Peyer's patch (tissue), 4 donors: ENCODE measurements at regions not wholly inside any gene's neighbourhood (a gene's known extent, or its start where the extent isn't known, plus 50 kb on each side); places are given as distances from the start of the nearest gene placed in this dataset.
"Not testable (repeated sequence)": the region's sequence is repeated elsewhere in the genome, so short reads cannot be mapped to it uniquely, and the experiment has no call there.

Source experiments
- DNase-seq, 3 donors: peaks; one replicate each; pipeline ENCODE4 v3.0.0-alpha.2; 2017 to 2019
- H3K27ac ChIP-seq, 4 donors: fragments of 200-600 bp; sonication (generic); one replicate each; pipeline ENCODE4 v1.5.1; 2016 to 2019
- H3K27me3 ChIP-seq, 2 donors: fragments of 200-600 bp; sonication (generic); one replicate each; pipeline ENCODE4 v1.5.1; 2019
- H3K36me3 ChIP-seq, 3 donors: fragments of 200-600 bp; sonication (generic); one replicate each; pipeline ENCODE4 v1.5.1; 2016 to 2019
- H3K4me1 ChIP-seq, 4 donors: fragments of 200-600 bp; sonication (generic); one replicate each; pipeline ENCODE4 v1.5.1; 2016 to 2019
- H3K4me3 ChIP-seq, 4 donors: fragments of 200-600 bp; sonication (generic); 1 replicate in 3 of 4; 2 replicates in 1 of 4; pipeline ENCODE4 v1.5.1; 2016 to 2019; ENCODE audit warnings: mild to moderate bottlenecking in 1 of 4
- H3K9me3 ChIP-seq, 4 donors: fragments of 200-600 bp; sonication (generic); one replicate each; pipeline ENCODE4 v1.5.1; 2016 to 2019; ENCODE audit warnings: mild to moderate bottlenecking in 1 of 4
- CTCF ChIP-seq, 6 experiments: fragments of 450-650 bp in 4 of 6; fragments of 200-600 bp in 2 of 6; sonication (generic) in 1 of 6; IDR thresholded peaks; one replicate each; pipeline ENCODE4 v1.5.1; 2017 to 2019; ENCODE audit warnings: antibody characterized with exemption in 6 of 6, mild to moderate bottlenecking in 3 of 6, moderate library complexity in 1 of 6
- POLR2A ChIP-seq, 2 donors: fragments of 450-650 bp; IDR thresholded peaks; one replicate each; pipeline ENCODE4 v1.5.1; 2017; ENCODE audit warnings: antibody characterized with exemption in 2 of 2, mild to moderate bottlenecking in 2 of 2, moderate library complexity in 2 of 2

GRCh38 chr15:36050899-36051298 is 504.9 kb upstream of the DPH6 start:
- H3K27ac ChIP-seq = no peak overlapping the region
- H3K27me3 ChIP-seq = no peaks in the 10 kb centered on the region
- H3K4me3 ChIP-seq = no peak overlapping the region
- no peak for TF ChIP-seq CTCF (IDR thresholded peaks at IDR 0.05)
- TF ChIP-seq POLR2A (IDR thresholded peaks at IDR 0.05) = no peak
- H3K4me1 ChIP-seq = no peaks in the 10 kb centered on the region
- no peaks in the 10 kb centered on the region for H3K9me3 ChIP-seq
- no peaks in the 10 kb centered on the region for H3K36me3 ChIP-seq
- DNase-seq = no peak

GRCh38 chr15:36052641-36053040 is 506.7 kb upstream of the DPH6 start:
- H3K9me3 ChIP-seq, H3K27ac ChIP-seq, H3K4me1 ChIP-seq, DNase-seq, H3K27me3 ChIP-seq, H3K36me3 ChIP-seq, H3K4me3 ChIP-seq: not testable (repeated sequence)

- Histone ChIP-seq H3K9me3 (no peaks in the 10 kb centered on the region), H3K36me3 (no peaks in the 10 kb centered on the region), H3K4me3 (no peak overlapping the region), H3K4me1 (no peaks in the 10 kb centered on the region), H3K27ac (no peak overlapping the region), H3K27me3 (no peaks in the 10 kb centered on the region)
- TF ChIP-seq POLR2A (IDR thresholded peaks at IDR 0.05) = no peak
- no peak for TF ChIP-seq CTCF (IDR thresholded peaks at IDR 0.05)
- DNase-seq = no peak
These were observed 507.8 kb upstream of the DPH6 start for GRCh38 chr15:36053746-36054145.

- no peaks in the 10 kb centered on the region for H3K27me3 ChIP-seq
- no peaks in the 10 kb centered on the region for H3K9me3 ChIP-seq
- H3K27ac ChIP-seq = no peak overlapping the region
- TF ChIP-seq CTCF (IDR thresholded peaks at IDR 0.05) = no peak
- no peak for TF ChIP-seq POLR2A (IDR thresholded peaks at IDR 0.05)
- no peaks in the 10 kb centered on the region for H3K4me1 ChIP-seq
- no peak overlapping the region for H3K4me3 ChIP-seq
- H3K36me3 ChIP-seq = no peaks in the 10 kb centered on the region
- no peak for DNase-seq
These were observed 513.6 kb upstream of the DPH6 start for GRCh38 chr15:36059596-36059995.

- H3K4me1 ChIP-seq = no peaks in the 10 kb centered on the region
- H3K36me3 ChIP-seq = no peaks in the 10 kb centered on the region
- no peak overlapping the region for H3K4me3 ChIP-seq
- H3K27ac ChIP-seq = no peak overlapping the region
- no peak for DNase-seq
- TF ChIP-seq POLR2A (IDR thresholded peaks at IDR 0.05) (no peak), CTCF (IDR thresholded peaks at IDR 0.05) (no peak)
- no peaks in the 10 kb centered on the region for H3K27me3 ChIP-seq
- no peaks in the 10 kb centered on the region for H3K9me3 ChIP-seq
These were observed 516.4 kb upstream of the DPH6 start for GRCh38 chr15:36062357-36062756.

GRCh38 chr15:36066757-36067156 is 512.7 kb upstream of the CDIN1 start:
- DNase-seq = no peak
- Histone ChIP-seq H3K27me3 (no peaks in the 10 kb centered on the region), H3K27ac (no peak overlapping the region), H3K4me3 (no peak overlapping the region), H3K36me3 (no peaks in the 10 kb centered on the region), H3K9me3 (no peaks in the 10 kb centered on the region), H3K4me1 (no peaks in the 10 kb centered on the region)
- TF ChIP-seq CTCF (IDR thresholded peaks at IDR 0.05) (no peak), POLR2A (IDR thresholded peaks at IDR 0.05) (no peak)
